Neural progenitor cell (in vitro differentiated cells): ENCODE measurements at regions not wholly inside any gene's neighbourhood (a gene's known extent, or its start where the extent isn't known, plus 50 kb on each side); places are given as distances from the start of the nearest gene placed in this dataset.

ENCODE experiments used
- DNase-seq: peaks from one replicate; pipeline ENCODE4 v3.0.0-alpha.2; 2016; ENCODE audit warnings: low spot score
- H2AFZ ChIP-seq: fragments of 200-600 bp; sonication (generic); replicated peaks from 2 replicates; pipeline ENCODE4 v1.6.1; 2016; ENCODE audit warnings: antibody characterized with exemption
- H3F3A ChIP-seq: fragments of 200-600 bp; sonication (generic); 2 replicates; pipeline ENCODE4 v1.6.1; 2016; ENCODE audit warnings: antibody characterized with exemption, low read depth
- H3K27ac ChIP-seq: fragments of 200-600 bp; sonication (generic); 2 replicates; pipeline ENCODE4 v1.5.1; 2016; ENCODE audit warnings: mild to moderate bottlenecking
- H3K27me3 ChIP-seq: fragments of 200-600 bp; sonication (generic); 2 replicates; pipeline ENCODE4 v1.6.1; 2016; ENCODE audit warnings: mild to moderate bottlenecking, moderate library complexity
- H3K36me3 ChIP-seq: fragments of 200-600 bp; sonication (generic); 2 replicates; pipeline ENCODE4 v1.5.1; 2016
- H3K4me1 ChIP-seq: fragments of 200-600 bp; sonication (generic); 2 replicates; pipeline ENCODE4 v1.6.1; 2016; ENCODE audit warnings: mixed run types
- H3K4me2 ChIP-seq: fragments of 200-600 bp; sonication (generic); 2 replicates; pipeline ENCODE4 v1.6.1; 2016
- H3K4me3 ChIP-seq: fragments of 200-600 bp; sonication (generic); 2 replicates; pipeline ENCODE4 v1.5.1; 2016
- H3K79me2 ChIP-seq: fragments of 200-600 bp; sonication (generic); 2 replicates; pipeline ENCODE4 v1.6.1; 2016; ENCODE audit warnings: low read depth
- H3K9ac ChIP-seq: fragments of 200-600 bp; sonication (generic); 2 replicates; pipeline ENCODE4 v1.6.1; 2016
- H3K9me3 ChIP-seq: fragments of 200-600 bp; sonication (generic); 2 replicates; pipeline ENCODE4 v1.5.1; 2016; ENCODE audit warnings: low read depth
- H4K20me1 ChIP-seq: fragments of 200-600 bp; sonication (generic); 2 replicates; pipeline ENCODE4 v1.6.1; 2016; ENCODE audit warnings: low read depth
- H3K27ac Mint-ChIP-seq: 3 replicates; pipeline ENCODE4 v1.8.0; 2021; ENCODE audit warnings: mixed read lengths
- H3K27me3 Mint-ChIP-seq: 2 replicates; pipeline ENCODE4 v1.8.0; 2022; ENCODE audit warnings: low read depth, mild to moderate bottlenecking, inconsistent platforms, moderate library complexity, mixed read lengths; ENCODE audit not compliant: insufficient read depth
- H3K36me3 Mint-ChIP-seq: 3 replicates; pipeline ENCODE4 v1.8.0; 2021; ENCODE audit warnings: mixed read lengths
- H3K4me1 Mint-ChIP-seq: 3 replicates; pipeline ENCODE4 v1.8.0; 2021; ENCODE audit warnings: mixed read lengths
- H3K4me3 Mint-ChIP-seq: 3 replicates; pipeline ENCODE4 v1.8.0; 2021; ENCODE audit warnings: mild to moderate bottlenecking, moderate library complexity, mixed read lengths
- H3K9me3 Mint-ChIP-seq: 3 replicates; pipeline ENCODE4 v1.8.0; 2020; ENCODE audit warnings: mixed read lengths
- CTCF ChIP-seq: fragments of 200-600 bp; sonication (generic); IDR thresholded peaks from 2 replicates; pipeline ENCODE4 v1.5.1; 2017; ENCODE audit warnings: antibody characterized with exemption, mild to moderate bottlenecking
- EZH2 ChIP-seq: fragments of 200-600 bp; sonication (generic); IDR thresholded peaks from 2 replicates; pipeline ENCODE4 v1.6.1; 2017; ENCODE audit warnings: antibody characterized with exemption, mild to moderate bottlenecking, moderate library complexity
- EZH2phosphoT487 ChIP-seq: fragments of 200-600 bp; sonication (generic); IDR thresholded peaks from 2 replicates; pipeline ENCODE4 v1.6.1; 2017; ENCODE audit warnings: antibody characterized with exemption

DNA sequence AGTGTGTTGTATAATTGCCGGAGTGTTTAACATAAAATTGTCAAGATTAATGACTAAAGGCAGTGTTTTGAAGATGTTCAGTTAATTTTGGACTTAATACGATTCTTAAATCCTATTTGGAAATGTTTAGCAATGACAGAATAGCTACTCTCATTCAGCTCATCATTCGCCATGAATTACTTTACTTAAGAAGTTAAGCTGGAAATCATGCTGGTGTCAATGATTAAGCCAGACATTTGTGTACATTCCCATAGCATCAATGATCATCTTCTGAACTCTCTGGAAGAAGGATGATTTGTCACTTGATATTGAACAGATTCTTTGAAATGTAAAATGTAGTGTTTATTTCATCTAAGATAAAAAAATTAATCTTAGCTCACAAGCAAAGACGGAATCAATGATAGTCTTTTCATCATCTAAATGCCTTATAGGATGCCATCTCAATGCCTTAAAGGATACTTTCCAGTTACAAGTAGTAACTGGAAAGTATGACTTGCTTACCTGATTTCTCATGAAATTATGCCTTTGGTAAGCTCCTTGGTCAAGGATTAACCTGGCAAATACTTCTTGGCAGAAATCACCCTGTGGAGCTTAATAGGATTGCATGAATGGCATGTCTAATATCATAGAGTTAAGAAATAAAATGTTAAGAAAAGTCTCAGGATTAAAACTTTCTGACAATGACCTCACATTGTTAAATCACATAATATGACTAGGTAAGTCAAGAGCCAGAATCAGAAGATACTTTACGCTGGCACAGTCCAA is 515.5 kb upstream of the AGA start:
- H3K9me3 ChIP-seq = no peaks in the 10 kb centered on the region
- no peak overlapping the region for H3K27ac ChIP-seq
- no peak overlapping the region for H3K4me3 ChIP-seq
- no peak overlapping the region for H3K9ac ChIP-seq
- no peaks in the 10 kb centered on the region for H3K79me2 ChIP-seq
- H3K4me2 ChIP-seq = no peak overlapping the region
- no peak overlapping the region for H3K4me3 Mint-ChIP-seq
- no peaks in the 10 kb centered on the region for H3K9me3 Mint-ChIP-seq
- no peaks in the 10 kb centered on the region for H3K27me3 ChIP-seq
- DNase-seq = no peak
- H3K27ac Mint-ChIP-seq = no peak overlapping the region
- no peaks in the 10 kb centered on the region for H3K4me1 ChIP-seq
- no peaks in the 10 kb centered on the region for H4K20me1 ChIP-seq
- TF ChIP-seq EZH2 (no peak), CTCF (no peak), EZH2phosphoT487 (no peak)
- H3K36me3 ChIP-seq = no peaks in the 10 kb centered on the region
- no peaks in the 10 kb centered on the region for H3K36me3 Mint-ChIP-seq
- H2AFZ ChIP-seq = no peak overlapping the region
- H3K27me3 Mint-ChIP-seq = no peaks in the 10 kb centered on the region
- no peaks in the 10 kb centered on the region for H3K4me1 Mint-ChIP-seq
- H3F3A ChIP-seq = no peaks in the 10 kb centered on the region

GRCh38 chr4:177960566-177960965 is 518.3 kb upstream of the AGA start:
- H3K27ac Mint-ChIP-seq = no peak overlapping the region
- no peaks in the 10 kb centered on the region for H3K36me3 ChIP-seq
- no peak overlapping the region for H3K4me2 ChIP-seq
- no peaks in the 10 kb centered on the region for H3K4me1 Mint-ChIP-seq
- H3K4me1 ChIP-seq = no peaks in the 10 kb centered on the region
- H3K79me2 ChIP-seq = no peaks in the 10 kb centered on the region
- H3K4me3 ChIP-seq = no peak overlapping the region
- no peaks in the 10 kb centered on the region for H3K27me3 Mint-ChIP-seq
- no peak overlapping the region for H3K27ac ChIP-seq
- H3K9me3 Mint-ChIP-seq = no peaks in the 10 kb centered on the region
- no peaks in the 10 kb centered on the region for H3K27me3 ChIP-seq
- no peaks in the 10 kb centered on the region for H3F3A ChIP-seq
- no peaks in the 10 kb centered on the region for H3K36me3 Mint-ChIP-seq
- no peak for DNase-seq
- no peak overlapping the region for H2AFZ ChIP-seq
- no peaks in the 10 kb centered on the region for H3K9me3 ChIP-seq
- H3K4me3 Mint-ChIP-seq = no peak overlapping the region
- H3K9ac ChIP-seq = no peak overlapping the region
- no peaks in the 10 kb centered on the region for H4K20me1 ChIP-seq
- TF ChIP-seq CTCF = no peak
- no peak for TF ChIP-seq EZH2
- no peak for TF ChIP-seq EZH2phosphoT487

DNA sequence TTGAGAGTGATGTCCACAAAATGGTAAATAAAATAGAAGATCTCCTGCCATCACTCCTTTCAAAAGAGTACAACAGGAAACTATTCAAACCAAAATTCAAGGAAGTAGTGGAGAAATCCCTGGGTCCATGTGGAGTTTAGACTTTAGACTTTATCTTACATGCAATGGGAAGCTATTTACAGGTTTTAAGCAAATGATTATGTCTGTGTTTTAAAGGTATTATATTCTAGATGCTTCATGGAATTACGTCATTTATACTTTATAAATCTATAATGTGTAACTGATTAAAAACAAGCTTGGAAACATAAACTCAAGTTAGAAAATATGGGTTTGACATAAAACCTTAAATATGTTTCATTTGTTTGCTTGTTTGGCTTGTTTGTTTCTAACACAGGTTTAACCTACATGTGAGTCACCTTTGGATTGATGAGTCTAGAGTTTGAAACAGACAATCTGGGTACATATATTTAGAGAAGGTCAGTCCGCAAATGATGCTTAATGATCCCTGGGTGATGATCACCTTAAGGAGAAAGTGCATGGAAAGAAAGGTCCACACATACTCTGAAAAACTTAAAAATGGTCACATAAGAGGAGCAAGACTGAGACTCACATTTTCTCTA is 519.6 kb upstream of the AGA start:
- no peaks in the 10 kb centered on the region for H3K9me3 ChIP-seq
- TF ChIP-seq CTCF = no peak
- TF ChIP-seq EZH2phosphoT487 = no peak
- no peak for TF ChIP-seq EZH2
- no peak overlapping the region for H3K4me2 ChIP-seq
- no peaks in the 10 kb centered on the region for H3K9me3 Mint-ChIP-seq
- no peaks in the 10 kb centered on the region for H3K79me2 ChIP-seq
- no peaks in the 10 kb centered on the region for H3K36me3 Mint-ChIP-seq
- no peaks in the 10 kb centered on the region for H3K36me3 ChIP-seq
- no peak overlapping the region for H3K4me3 Mint-ChIP-seq
- no peak overlapping the region for H3K27ac ChIP-seq
- no peaks in the 10 kb centered on the region for H3K27me3 Mint-ChIP-seq
- H3K27me3 ChIP-seq = no peaks in the 10 kb centered on the region
- no peak overlapping the region for H2AFZ ChIP-seq
- H4K20me1 ChIP-seq = no peaks in the 10 kb centered on the region
- no peak overlapping the region for H3K27ac Mint-ChIP-seq
- no peak for DNase-seq
- H3F3A ChIP-seq = no peaks in the 10 kb centered on the region
- H3K4me1 Mint-ChIP-seq = no peaks in the 10 kb centered on the region
- H3K4me3 ChIP-seq = no peak overlapping the region
- H3K4me1 ChIP-seq = no peaks in the 10 kb centered on the region
- H3K9ac ChIP-seq = no peak overlapping the region
